IPS-18a (cell line): ENCODE measurements at regions not wholly inside any gene's neighbourhood (a gene's known extent, or its start where the extent isn't known, plus 50 kb on each side); places are given as distances from the start of the nearest gene placed in this dataset.

Source experiments
- H3K27ac ChIP-seq: one replicate; pipeline ENCODE4 v1.5.1; 2013; ENCODE audit warnings: low read length
- H3K27me3 ChIP-seq: one replicate; pipeline ENCODE4 v1.6.1; 2013; ENCODE audit warnings: mild to moderate bottlenecking, low read length; ENCODE audit not compliant: control insufficient read depth, insufficient read depth
- H3K36me3 ChIP-seq: one replicate; pipeline ENCODE4 v1.6.1; 2013; ENCODE audit warnings: low read depth, low read length; ENCODE audit not compliant: control insufficient read depth
- H3K4me1 ChIP-seq: one replicate; pipeline ENCODE4 v1.6.1; 2013; ENCODE audit warnings: low read depth, low read length; ENCODE audit not compliant: control insufficient read depth
- H3K4me3 ChIP-seq: one replicate; pipeline ENCODE4 v1.5.1; 2013; ENCODE audit warnings: low read length
- H3K9ac ChIP-seq: one replicate; pipeline ENCODE4 v1.6.1; 2013; ENCODE audit warnings: mild to moderate bottlenecking, low read length, moderate library complexity
- H3K9me3 ChIP-seq: one replicate; pipeline ENCODE4 v1.6.1; 2013; ENCODE audit warnings: low read depth, low read length; ENCODE audit not compliant: control insufficient read depth

DNA sequence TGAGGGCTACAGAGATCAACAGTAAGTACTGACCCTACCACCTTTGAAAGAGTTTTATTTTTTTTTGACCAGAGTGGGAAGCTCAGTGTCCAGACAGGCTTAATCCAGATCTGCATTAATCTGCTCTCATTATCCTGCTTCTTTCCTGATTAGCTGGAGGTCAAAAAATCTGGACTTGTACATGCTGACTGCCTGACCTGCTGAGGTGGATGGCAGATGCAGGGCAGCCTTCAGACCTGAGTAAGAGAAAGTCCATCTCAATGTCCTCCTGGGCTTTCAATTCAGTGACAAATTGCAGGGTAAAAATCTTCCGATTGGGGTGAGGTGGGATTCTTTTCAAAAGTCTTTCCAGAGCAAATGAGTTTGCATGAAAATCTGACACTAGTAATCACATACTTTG is 998.8 kb upstream of the PIK3C3 start:
- Histone ChIP-seq H3K9me3 (no peaks in the 10 kb centered on the region), H3K4me1 (no peaks in the 10 kb centered on the region), H3K27ac (no peak overlapping the region), H3K36me3 (no peaks in the 10 kb centered on the region), H3K9ac (no peak overlapping the region), H3K4me3 (no peak overlapping the region), H3K27me3 (no peaks in the 10 kb centered on the region)

DNA sequence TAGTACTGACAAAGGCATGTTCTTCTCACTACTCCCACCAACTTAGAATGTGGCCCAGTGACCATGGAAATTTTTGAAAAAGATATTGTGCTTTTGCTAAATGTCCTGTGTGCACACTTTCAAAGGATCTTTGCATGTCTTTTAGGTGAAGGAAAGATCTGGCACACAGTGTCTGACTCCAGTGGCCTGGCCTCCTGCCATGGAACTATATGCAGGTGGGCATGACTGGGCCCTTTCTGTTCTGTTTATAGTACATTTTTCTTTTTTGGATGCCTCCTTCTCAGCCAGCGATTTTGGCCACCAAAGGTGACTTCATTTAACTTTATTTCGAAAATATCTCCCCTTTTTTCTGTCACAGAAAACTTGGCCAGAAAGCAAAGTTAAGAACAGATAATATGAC is 999.7 kb upstream of the PIK3C3 start:
- no peak overlapping the region for H3K9ac ChIP-seq
- H3K4me1 ChIP-seq, result no peaks in the 10 kb centered on the region
- H3K9me3 ChIP-seq, result no peaks in the 10 kb centered on the region
- H3K27ac ChIP-seq, result no peak overlapping the region
- no peaks in the 10 kb centered on the region for H3K36me3 ChIP-seq
- H3K4me3 ChIP-seq, result no peak overlapping the region
- H3K27me3 ChIP-seq, result no peaks in the 10 kb centered on the region

GRCh38 chr18:40949114-40949950 is 1005.7 kb upstream of the PIK3C3 start:
- H3K4me3 ChIP-seq, result no peak overlapping the region
- H3K36me3 ChIP-seq, result no peaks in the 10 kb centered on the region
- no peaks in the 10 kb centered on the region for H3K9me3 ChIP-seq
- H3K27ac ChIP-seq, result no peak overlapping the region
- H3K4me1 ChIP-seq, result no peaks in the 10 kb centered on the region
- no peak overlapping the region for H3K9ac ChIP-seq
- no peaks in the 10 kb centered on the region for H3K27me3 ChIP-seq

- Histone ChIP-seq H3K36me3 (no peaks in the 10 kb centered on the region), H3K9me3 (no peaks in the 10 kb centered on the region), H3K4me3 (no peak overlapping the region)
Measured at GRCh38 chr18:40944576-40944975, 1010.5 kb upstream of the PIK3C3 start.

DNA sequence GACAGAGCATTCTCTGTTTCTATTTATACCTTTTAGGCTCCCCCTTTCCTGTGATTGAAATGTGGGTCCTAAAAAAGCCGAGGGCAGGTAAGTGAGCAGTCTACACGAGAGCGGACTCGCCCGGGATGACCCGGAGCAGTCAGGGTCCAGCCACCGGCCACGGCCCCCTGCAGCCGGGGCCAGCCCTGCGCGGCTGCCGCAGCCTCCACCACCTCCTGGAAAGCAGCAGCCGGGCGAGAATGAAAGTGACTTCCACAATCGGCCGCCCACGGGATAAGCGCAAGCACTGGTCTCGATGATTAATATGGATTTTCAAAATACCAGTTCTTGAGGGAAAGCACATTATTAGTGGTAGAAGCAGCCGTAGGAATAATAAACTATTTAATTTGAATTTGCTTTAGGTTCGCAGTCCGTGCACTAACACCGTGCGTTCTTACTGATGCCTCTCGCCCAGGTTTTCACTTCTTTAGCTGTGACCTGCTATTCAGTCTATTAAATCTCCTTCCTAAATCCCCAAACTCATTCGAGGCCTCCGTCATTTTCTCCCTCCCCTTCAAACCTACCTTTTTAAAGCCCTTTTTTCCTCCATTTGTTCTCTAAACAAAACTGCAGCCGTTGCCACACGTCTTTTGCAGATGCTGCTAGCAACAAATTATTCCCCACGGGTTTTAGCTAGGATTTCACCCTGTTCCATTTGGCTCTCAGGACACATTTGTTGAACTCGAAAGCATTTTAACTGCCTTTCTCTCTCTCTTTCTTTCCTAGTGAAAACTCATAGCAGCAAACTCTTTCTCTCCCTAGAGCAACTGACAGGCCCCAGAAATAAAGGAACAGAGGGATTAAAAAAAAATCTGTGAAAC is 1015.1 kb upstream of the PIK3C3 start:
- H3K27me3 ChIP-seq, result no peaks in the 10 kb centered on the region
- H3K27ac ChIP-seq, result no peak overlapping the region
- H3K36me3 ChIP-seq, result no peaks in the 10 kb centered on the region
- H3K4me1 ChIP-seq, result no peaks in the 10 kb centered on the region
- H3K9me3 ChIP-seq, result no peaks in the 10 kb centered on the region
- no peak overlapping the region for H3K9ac ChIP-seq
- no peak overlapping the region for H3K4me3 ChIP-seq

More at GRCh38 chr18:40944576-40944975, 1010.5 kb upstream of the PIK3C3 start:
- Histone ChIP-seq H3K27me3 (no peaks in the 10 kb centered on the region), H3K4me1 (no peaks in the 10 kb centered on the region), H3K27ac (no peak overlapping the region), H3K9ac (no peak overlapping the region)

GRCh38 chr18:40938615-40939014 is 1016.4 kb upstream of the PIK3C3 start:
- no peaks in the 10 kb centered on the region for H3K36me3 ChIP-seq
- H3K27ac ChIP-seq, result no peak overlapping the region
- H3K4me3 ChIP-seq, result no peak overlapping the region
- H3K9ac ChIP-seq, result no peak overlapping the region
- H3K27me3 ChIP-seq, result no peaks in the 10 kb centered on the region
- no peaks in the 10 kb centered on the region for H3K9me3 ChIP-seq
- H3K4me1 ChIP-seq, result no peaks in the 10 kb centered on the region

GRCh38 chr18:40937386-40937785 is 1017.6 kb upstream of the PIK3C3 start:
- H3K4me3 ChIP-seq, result no peak overlapping the region
- H3K27me3 ChIP-seq, result no peaks in the 10 kb centered on the region
- H3K9ac ChIP-seq, result no peak overlapping the region
- no peaks in the 10 kb centered on the region for H3K36me3 ChIP-seq
- no peaks in the 10 kb centered on the region for H3K9me3 ChIP-seq
- H3K4me1 ChIP-seq, result no peaks in the 10 kb centered on the region
- H3K27ac ChIP-seq, result no peak overlapping the region

DNA sequence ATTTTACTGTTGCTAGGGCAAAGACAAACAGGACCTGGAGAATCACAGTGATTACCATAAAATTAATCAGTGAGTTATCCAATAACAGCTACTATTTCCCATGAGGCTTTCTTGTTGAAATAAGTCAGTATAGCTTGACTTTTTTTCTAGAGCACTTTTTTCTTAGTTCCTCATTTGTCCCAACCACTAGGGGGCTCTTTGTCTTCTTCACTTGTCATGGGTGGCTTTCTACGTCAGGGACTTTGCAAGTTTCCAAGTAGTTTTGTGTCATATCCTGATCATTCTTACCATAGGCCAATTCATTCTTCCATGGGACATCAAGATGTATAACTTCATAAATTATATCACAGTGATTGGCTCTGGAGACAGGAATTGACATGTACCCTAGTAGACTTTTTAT is 1019.6 kb upstream of the PIK3C3 start:
- Histone ChIP-seq H3K36me3 (no peaks in the 10 kb centered on the region), H3K9ac (no peak overlapping the region), H3K4me3 (no peak overlapping the region), H3K4me1 (no peaks in the 10 kb centered on the region), H3K27ac (no peak overlapping the region), H3K27me3 (no peaks in the 10 kb centered on the region), H3K9me3 (no peaks in the 10 kb centered on the region)

- H3K9ac ChIP-seq, result no peak overlapping the region
- H3K4me1 ChIP-seq, result no peaks in the 10 kb centered on the region
- H3K9me3 ChIP-seq, result no peaks in the 10 kb centered on the region
- H3K27me3 ChIP-seq, result no peaks in the 10 kb centered on the region
- H3K27ac ChIP-seq, result no peak overlapping the region
- no peaks in the 10 kb centered on the region for H3K36me3 ChIP-seq
- no peak overlapping the region for H3K4me3 ChIP-seq
Measured at GRCh38 chr18:40932862-40933261, 1022.2 kb upstream of the PIK3C3 start.

DNA sequence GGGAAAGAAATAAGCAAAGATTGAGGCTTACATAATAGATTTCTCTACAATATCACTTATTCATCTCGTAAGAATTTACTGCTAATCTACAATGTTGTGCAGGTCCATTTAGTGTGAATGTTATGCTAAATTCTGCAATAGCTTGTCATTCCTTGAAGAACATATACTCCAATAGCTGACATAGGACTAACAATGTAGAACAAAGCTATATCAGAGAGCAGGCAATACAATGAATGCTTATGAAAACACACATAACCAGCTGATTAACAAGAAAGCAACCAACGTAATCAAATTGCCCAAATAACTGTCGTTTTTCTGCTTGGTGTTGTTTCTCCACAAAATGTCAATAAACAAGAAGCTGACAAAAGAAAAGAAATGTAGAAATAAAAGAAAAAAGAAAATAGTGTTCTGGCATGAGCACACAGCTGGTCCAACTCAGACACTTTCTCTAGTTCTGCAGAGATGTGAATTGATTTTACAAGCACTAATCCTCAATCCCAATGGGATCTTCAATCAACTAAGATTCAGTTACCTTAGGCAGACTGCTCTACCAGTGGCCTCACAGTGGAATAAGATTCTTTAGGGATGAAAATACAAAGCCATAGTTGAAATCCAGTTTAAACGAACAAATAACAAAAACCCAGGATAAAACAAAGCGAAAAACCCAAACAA is 1024.7 kb upstream of the PIK3C3 start:
- H3K27ac ChIP-seq, result no peak overlapping the region
- H3K9ac ChIP-seq, result no peak overlapping the region
- H3K36me3 ChIP-seq, result no peaks in the 10 kb centered on the region
- H3K4me1 ChIP-seq, result no peaks in the 10 kb centered on the region
- H3K27me3 ChIP-seq, result no peaks in the 10 kb centered on the region
- no peaks in the 10 kb centered on the region for H3K9me3 ChIP-seq
- no peak overlapping the region for H3K4me3 ChIP-seq

DNA sequence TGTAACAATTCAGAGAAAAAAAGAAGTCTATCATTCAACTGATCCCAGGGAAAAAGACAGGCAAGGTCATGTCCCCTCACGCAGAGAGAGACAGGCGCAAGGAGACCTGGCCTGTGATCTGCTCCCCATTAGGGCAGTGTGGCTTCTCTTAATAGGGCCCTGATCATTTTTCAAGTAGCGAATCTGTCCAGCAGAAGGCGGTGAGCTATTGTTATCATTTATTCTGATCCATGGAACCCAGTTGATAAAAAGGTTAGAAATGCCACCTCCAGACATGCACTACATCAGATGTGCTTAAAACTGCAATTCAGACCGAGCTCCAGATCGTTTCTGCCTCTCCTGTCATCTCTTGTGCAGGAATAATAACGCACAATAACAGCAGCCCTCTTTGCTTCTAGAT is 1025.6 kb upstream of the PIK3C3 start:
- Histone ChIP-seq H3K27me3 (no peaks in the 10 kb centered on the region), H3K9me3 (no peaks in the 10 kb centered on the region), H3K27ac (no peak overlapping the region), H3K4me1 (no peaks in the 10 kb centered on the region), H3K4me3 (no peak overlapping the region), H3K36me3 (no peaks in the 10 kb centered on the region), H3K9ac (no peak overlapping the region)
